ENCODE measurements at regions not wholly inside any gene's neighbourhood (a gene's known extent, or its start where the extent isn't known, plus 50 kb on each side); places are given as distances from the start of the nearest gene placed in this dataset.

- H3K36me3 ChIP-seq (ENCODE audit: insufficient read depth, low read length) = no peaks in the 10 kb centered on the region
- no peak overlapping the region for H3K4me2 ChIP-seq (ENCODE audit: low read depth, low read length, poor library complexity, severe bottlenecking)
- H3K9ac ChIP-seq (ENCODE audit: low read depth, low read length, poor library complexity, severe bottlenecking) = no peak overlapping the region
- TF ChIP-seq CTCF (conservative IDR thresholded peaks at IDR 0.05; ENCODE audit: low read length) (no peak), EZH2phosphoT487 (IDR thresholded peaks at IDR 0.05; ENCODE audit: borderline replicate concordance) (no peak)
- no peaks in the 10 kb centered on the region for H3F3A ChIP-seq (ENCODE audit: low read depth)
- H3K9me2 ChIP-seq (replicated peaks; ENCODE audit: low read depth, low read length) = no peaks in the 10 kb centered on the region
- H3K4me1 ChIP-seq (ENCODE audit: insufficient read depth, low read length, poor library complexity, severe bottlenecking) = no peaks in the 10 kb centered on the region
- no peaks in the 10 kb centered on the region for H3K79me2 ChIP-seq (ENCODE audit: insufficient read depth, low read length)
- no peak overlapping the region for H3K4me3 ChIP-seq (ENCODE audit: low read length, poor library complexity, severe bottlenecking)
- H3K27me3 ChIP-seq (ENCODE audit: insufficient read depth, low read length, poor library complexity, severe bottlenecking) = no peaks in the 10 kb centered on the region
- H4K20me1 ChIP-seq (ENCODE audit: insufficient read depth, low read length, poor library complexity, severe bottlenecking) = no peaks in the 10 kb centered on the region
- no peaks in the 10 kb centered on the region for H3K9me3 ChIP-seq (ENCODE audit: insufficient read depth, low read depth, low read length)
- H2AFZ ChIP-seq (ENCODE audit: low read length) = no peak overlapping the region
These were observed 939.7 kb upstream of the ZWINT start for GRCh38 chr10:57300718-57301117.

DNA sequence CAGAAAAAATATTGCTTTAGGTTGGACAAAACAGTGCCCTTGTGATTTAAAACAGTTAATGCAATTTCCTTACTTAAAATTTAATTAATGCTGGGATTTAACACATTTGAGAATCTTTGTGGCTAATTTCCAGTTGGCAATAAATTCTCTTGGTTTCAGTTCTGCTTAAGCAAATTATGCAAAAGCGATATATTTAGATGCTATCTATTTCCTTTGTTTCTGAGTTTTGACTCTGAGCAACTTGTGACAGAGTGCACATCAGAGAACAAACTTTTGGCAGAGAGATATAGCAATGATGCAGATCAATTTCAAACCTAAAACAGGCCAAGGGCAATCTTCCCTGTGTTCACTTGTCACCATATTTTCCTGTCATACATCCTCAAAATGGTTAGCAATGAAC, 933.6 kb upstream of the ZWINT start:
- H3K27me3 ChIP-seq (ENCODE audit: insufficient read depth, low read length, poor library complexity, severe bottlenecking) = no peaks in the 10 kb centered on the region
- no peaks in the 10 kb centered on the region for H3K4me1 ChIP-seq (ENCODE audit: insufficient read depth, low read length, poor library complexity, severe bottlenecking)
- no peak overlapping the region for H3K4me3 ChIP-seq (ENCODE audit: low read length, poor library complexity, severe bottlenecking)
- H3K9me2 ChIP-seq (replicated peaks; ENCODE audit: low read depth, low read length) = no peaks in the 10 kb centered on the region
- H3K79me2 ChIP-seq (ENCODE audit: insufficient read depth, low read length) = no peaks in the 10 kb centered on the region
- H4K20me1 ChIP-seq (ENCODE audit: insufficient read depth, low read length, poor library complexity, severe bottlenecking) = no peaks in the 10 kb centered on the region
- H3K36me3 ChIP-seq (ENCODE audit: insufficient read depth, low read length) = no peaks in the 10 kb centered on the region
- no peak overlapping the region for H2AFZ ChIP-seq (ENCODE audit: low read length)
- H3K4me2 ChIP-seq (ENCODE audit: low read depth, low read length, poor library complexity, severe bottlenecking) = no peak overlapping the region
- H3F3A ChIP-seq (ENCODE audit: low read depth) = no peaks in the 10 kb centered on the region
- H3K9ac ChIP-seq (ENCODE audit: low read depth, low read length, poor library complexity, severe bottlenecking) = no peak overlapping the region
- H3K9me3 ChIP-seq (ENCODE audit: insufficient read depth, low read depth, low read length) = no peaks in the 10 kb centered on the region
- TF ChIP-seq EZH2phosphoT487 (IDR thresholded peaks at IDR 0.05; ENCODE audit: borderline replicate concordance) = no peak
- TF ChIP-seq CTCF (conservative IDR thresholded peaks at IDR 0.05; ENCODE audit: low read length) = no peak

GRCh38 chr10:57288754-57289153, 927.7 kb upstream of the ZWINT start:
- Histone ChIP-seq H3K36me3 (ENCODE audit: insufficient read depth, low read length) (no peaks in the 10 kb centered on the region), H3K9ac (ENCODE audit: low read depth, low read length, poor library complexity, severe bottlenecking) (no peak overlapping the region), H3K9me2 (replicated peaks; ENCODE audit: low read depth, low read length) (no peaks in the 10 kb centered on the region), H3F3A (ENCODE audit: low read depth) (no peaks in the 10 kb centered on the region), H3K4me3 (ENCODE audit: low read length, poor library complexity, severe bottlenecking) (no peak overlapping the region), H3K4me1 (ENCODE audit: insufficient read depth, low read length, poor library complexity, severe bottlenecking) (no peaks in the 10 kb centered on the region), H3K9me3 (ENCODE audit: insufficient read depth, low read depth, low read length) (no peaks in the 10 kb centered on the region), H3K4me2 (ENCODE audit: low read depth, low read length, poor library complexity, severe bottlenecking) (no peak overlapping the region), H3K79me2 (ENCODE audit: insufficient read depth, low read length) (no peaks in the 10 kb centered on the region), H4K20me1 (ENCODE audit: insufficient read depth, low read length, poor library complexity, severe bottlenecking) (no peaks in the 10 kb centered on the region), H3K27me3 (ENCODE audit: insufficient read depth, low read length, poor library complexity, severe bottlenecking) (no peaks in the 10 kb centered on the region), H2AFZ (ENCODE audit: low read length) (no peak overlapping the region)
- TF ChIP-seq EZH2phosphoT487 (IDR thresholded peaks at IDR 0.05; ENCODE audit: borderline replicate concordance) = no peak
- no peak for TF ChIP-seq CTCF (conservative IDR thresholded peaks at IDR 0.05; ENCODE audit: low read length)
